ENCODE measurements at regions not wholly inside any gene's neighbourhood (a gene's known extent, or its start where the extent isn't known, plus 50 kb on each side); places are given as distances from the start of the nearest gene placed in this dataset.

DNA sequence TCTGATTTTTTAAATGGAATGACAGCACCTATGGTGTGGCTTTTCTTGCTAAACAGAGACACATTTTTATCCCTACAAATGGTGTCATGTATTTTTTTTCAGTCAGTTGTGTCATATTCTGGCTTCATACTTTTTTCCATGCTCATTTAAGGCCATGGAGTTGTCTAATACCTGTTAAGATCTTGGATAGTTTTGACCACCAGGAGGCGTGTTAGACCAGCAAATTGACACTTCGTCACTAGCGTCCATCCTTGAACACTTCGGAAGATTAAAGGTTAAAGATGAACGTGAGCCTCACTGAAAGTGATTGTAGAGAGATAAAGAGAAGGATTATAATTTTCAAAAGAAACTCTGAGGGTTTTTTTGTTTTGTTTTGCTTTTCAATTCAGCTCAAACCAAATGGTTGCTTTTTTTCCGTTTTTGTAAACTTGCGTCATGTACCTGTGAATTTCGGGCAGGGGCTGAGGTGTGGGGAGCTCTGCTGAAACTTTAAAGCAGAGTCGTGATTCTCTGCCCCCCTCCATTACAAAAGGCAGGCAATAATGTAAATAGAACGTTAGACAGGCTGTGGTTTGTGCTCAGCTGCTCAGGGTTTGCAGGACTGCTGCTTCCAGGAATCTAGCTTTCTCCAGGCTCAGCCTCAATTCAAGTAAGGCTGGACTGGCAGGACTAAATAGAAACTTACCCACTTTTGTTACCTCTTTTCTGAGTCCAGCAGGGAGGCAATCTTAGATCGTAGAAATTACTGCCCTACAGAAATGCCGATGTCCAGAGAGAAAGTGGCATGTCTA, 245.1 kb downstream of the FOXA2 start (continued):
- TF ChIP-seq, protein P1, sequence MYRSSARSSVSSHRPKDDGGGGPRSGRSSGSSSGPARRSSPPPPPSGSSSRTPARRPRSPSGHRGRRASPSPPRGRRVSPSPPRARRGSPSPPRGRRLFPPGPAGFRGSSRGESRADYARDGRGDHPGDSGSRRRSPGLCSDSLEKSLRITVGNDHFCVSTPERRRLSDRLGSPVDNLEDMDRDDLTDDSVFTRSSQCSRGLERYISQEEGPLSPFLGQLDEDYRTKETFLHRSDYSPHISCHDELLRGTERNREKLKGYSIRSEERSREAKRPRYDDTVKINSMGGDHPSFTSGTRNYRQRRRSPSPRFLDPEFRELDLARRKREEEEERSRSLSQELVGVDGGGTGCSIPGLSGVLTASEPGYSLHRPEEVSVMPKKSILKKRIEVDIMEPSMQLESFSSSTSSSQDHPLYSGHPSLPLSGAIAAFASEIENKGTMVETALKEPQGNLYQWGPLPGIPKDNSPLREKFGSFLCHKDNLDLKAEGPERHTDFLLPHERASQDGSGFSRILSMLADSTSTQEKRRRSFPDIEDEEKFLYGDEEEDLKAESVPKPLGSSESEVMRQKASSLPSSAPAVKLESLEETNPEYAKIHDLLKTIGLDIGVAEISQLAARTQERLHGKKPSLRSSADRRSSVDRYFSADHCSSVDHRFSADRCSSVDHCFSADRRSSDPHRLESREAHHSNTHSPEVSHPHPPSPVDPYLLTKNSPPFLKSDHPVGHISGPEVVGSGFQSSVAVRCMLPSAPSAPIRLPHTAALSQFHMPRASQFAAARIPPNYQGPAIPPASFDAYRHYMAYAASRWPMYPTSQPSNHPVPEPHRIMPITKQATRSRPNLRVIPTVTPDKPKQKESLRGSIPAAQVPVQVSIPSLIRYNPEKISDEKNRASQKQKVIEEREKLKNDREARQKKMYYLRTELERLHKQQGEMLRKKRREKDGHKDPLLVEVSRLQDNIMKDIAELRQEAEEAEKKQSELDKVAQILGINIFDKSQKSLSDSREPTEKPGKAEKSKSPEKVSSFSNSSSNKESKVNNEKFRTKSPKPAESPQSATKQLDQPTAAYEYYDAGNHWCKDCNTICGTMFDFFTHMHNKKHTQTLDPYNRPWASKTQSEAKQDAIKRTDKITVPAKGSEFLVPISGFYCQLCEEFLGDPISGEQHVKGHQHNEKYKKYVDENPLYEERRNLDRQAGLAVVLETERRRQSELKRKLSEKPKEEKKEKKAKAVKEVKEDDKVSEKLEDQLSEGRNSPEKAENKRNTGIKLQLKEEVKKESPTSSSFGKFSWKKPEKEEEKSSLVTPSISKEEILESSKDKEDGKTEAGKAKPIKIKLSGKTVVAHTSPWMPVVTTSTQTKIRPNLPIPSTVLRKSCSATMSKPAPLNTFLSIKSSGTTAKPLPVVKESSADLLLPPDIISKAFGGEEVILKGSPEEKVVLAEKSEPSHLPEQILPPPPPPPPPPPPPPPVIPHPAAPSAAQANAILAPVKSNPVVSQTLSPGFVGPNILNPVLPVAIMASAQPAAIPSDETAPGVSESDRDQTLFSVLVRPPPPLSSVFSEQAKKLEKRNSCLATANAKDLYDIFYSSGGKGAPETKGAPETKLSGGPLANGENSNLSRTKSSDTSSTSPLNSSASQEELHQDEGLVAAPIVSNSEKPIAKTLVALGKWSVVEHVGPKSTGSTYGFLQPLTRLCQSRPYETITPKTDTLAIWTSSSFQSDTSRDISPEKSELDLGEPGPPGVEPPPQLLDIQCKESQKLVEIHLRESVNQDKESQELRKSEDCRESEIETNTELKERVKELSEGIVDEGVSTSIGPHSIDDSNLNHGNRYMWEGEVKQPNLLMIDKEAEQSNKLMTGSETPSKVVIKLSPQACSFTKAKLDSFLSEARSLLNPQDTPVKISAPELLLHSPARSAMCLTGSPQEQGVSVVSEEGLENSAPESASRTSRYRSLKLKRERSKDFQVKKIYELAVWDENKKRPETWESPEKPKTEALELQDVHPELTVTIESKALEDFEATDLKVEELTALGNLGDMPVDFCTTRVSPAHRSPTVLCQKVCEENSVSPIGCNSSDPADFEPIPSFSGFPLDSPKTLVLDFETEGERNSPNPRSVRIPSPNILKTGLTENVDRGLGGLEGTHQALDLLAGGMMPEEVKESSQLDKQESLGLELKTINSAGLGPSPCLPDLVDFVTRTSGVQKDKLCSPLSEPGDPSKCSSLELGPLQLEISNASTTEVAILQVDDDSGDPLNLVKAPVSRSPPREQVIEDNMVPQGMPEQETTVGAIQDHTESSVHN (CRISPR knock-in tag; IDR thresholded peaks at IDR 0.05): no peak
- TF ChIP-seq ZNF451 (CRISPR knock-in tag; IDR thresholded peaks at IDR 0.05): no peak
- TF ChIP-seq, protein P2, sequence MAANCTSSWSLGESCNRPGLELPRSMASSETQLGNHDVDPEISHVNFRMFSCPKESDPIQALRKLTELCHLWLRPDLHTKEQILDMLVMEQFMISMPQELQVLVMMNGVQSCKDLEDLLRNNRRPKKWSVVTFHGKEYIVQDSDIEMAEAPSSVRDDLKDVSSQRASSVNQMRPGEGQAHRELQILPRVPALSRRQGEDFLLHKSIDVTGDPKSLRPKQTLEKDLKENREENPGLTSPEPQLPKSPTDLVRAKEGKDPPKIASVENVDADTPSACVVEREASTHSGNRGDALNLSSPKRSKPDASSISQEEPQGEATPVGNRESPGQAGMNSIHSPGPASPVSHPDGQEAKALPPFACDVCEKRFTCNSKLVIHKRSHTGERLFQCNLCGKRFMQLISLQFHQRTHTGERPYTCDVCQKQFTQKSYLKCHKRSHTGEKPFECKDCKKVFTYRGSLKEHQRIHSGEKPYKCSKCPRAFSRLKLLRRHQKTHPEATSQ (CRISPR knock-in tag; IDR thresholded peaks at IDR 0.05; ENCODE audit: borderline replicate concordance): no peak
- no peak for TF ChIP-seq ZNF256 (CRISPR knock-in tag; conservative IDR thresholded peaks at IDR 0.05)
- no peak for TF ChIP-seq GFI1 (CRISPR knock-in tag; IDR thresholded peaks at IDR 0.05; ENCODE audit: borderline replicate concordance)
- TF ChIP-seq ZNF775 (CRISPR knock-in tag; IDR thresholded peaks at IDR 0.05; ENCODE audit: borderline replicate concordance): no peak
- TF ChIP-seq, protein P3, sequence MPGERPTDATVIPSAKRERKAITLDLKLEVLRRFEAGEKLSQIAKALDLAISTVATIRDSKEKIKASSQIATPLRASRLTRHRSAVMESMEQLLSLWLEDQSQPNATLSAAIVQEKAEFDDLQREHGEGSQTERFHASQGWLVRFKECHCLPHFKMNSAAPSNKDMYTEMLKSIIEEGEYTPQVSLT (CRISPR knock-in tag; IDR thresholded peaks at IDR 0.05; ENCODE audit: borderline replicate concordance, low read depth): no peak
- peak; percentile 36; the same call in 1 of the 2 replicates for TF ChIP-seq BHLHE40 (IDR thresholded peaks at IDR 0.05; ENCODE audit: low read length)
- TF ChIP-seq, protein P4, sequence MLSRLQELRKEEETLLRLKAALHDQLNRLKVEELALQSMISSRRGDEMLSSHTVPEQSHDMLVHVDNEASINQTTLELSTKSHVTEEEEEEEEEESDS (CRISPR knock-in tag; IDR thresholded peaks at IDR 0.05; ENCODE audit: borderline replicate concordance): no peak
- TF ChIP-seq, protein P5, sequence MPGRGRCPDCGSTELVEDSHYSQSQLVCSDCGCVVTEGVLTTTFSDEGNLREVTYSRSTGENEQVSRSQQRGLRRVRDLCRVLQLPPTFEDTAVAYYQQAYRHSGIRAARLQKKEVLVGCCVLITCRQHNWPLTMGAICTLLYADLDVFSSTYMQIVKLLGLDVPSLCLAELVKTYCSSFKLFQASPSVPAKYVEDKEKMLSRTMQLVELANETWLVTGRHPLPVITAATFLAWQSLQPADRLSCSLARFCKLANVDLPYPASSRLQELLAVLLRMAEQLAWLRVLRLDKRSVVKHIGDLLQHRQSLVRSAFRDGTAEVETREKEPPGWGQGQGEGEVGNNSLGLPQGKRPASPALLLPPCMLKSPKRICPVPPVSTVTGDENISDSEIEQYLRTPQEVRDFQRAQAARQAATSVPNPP (CRISPR knock-in tag; IDR thresholded peaks at IDR 0.05): no peak
- TF ChIP-seq, protein P6, sequence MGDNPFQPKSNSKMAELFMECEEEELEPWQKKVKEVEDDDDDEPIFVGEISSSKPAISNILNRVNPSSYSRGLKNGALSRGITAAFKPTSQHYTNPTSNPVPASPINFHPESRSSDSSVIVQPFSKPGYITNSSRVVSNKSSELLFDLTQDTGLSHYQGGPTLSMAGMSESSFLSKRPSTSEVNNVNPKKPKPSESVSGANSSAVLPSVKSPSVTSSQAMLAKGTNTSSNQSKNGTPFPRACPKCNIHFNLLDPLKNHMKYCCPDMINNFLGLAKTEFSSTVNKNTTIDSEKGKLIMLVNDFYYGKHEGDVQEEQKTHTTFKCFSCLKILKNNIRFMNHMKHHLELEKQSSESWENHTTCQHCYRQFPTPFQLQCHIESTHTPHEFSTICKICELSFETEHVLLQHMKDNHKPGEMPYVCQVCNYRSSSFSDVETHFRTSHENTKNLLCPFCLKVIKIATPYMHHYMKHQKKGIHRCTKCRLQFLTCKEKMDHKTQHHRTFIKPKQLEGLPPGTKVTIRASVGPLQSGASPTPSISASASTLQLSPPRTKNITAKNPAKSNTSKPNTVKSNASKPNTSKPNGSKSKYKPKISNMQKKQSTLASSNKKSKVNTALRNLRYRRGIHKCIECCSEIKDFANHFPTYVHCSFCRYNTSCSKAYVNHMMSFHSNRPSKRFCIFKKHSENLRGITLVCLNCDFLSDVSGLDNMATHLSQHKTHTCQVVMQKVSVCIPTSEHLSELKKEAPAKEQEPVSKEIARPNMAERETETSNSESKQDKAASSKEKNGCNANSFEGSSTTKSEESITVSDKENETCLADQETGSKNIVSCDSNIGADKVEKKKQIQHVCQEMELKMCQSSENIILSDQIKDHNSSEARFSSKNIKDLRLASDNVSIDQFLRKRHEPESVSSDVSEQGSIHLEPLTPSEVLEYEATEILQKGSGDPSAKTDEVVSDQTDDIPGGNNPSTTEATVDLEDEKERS (CRISPR knock-in tag; IDR thresholded peaks at IDR 0.05): no peak
- no peak for TF ChIP-seq NKX3-1 (CRISPR knock-in tag; IDR thresholded peaks at IDR 0.05)
- no peak for TF ChIP-seq ZNF562 (CRISPR knock-in tag; IDR thresholded peaks at IDR 0.05; ENCODE audit: borderline replicate concordance)
- peak; percentile 25; the same call in 1 of the 2 replicates for TF ChIP-seq NFIC (IDR thresholded peaks at IDR 0.05; ENCODE audit: low read length)

Measured in HepG2 (cell line).